Stimulated activated CD4-positive, alpha-beta T cell treated with anti-CD3 and anti-CD28 coated beads, Interleukin-12 subunit alpha, Interleukin-12 subunit beta, amount 100 ng/mL, for 48 hours (primary cell): ENCODE measurements at regions not wholly inside any gene's neighbourhood (a gene's known extent, or its start where the extent isn't known, plus 50 kb on each side); places are given as distances from the start of the nearest gene placed in this dataset.
"Not testable (repeated sequence)": the region's sequence is repeated elsewhere in the genome, so short reads cannot be mapped to it uniquely, and the experiment has no call there.

Experiments
- DNase-seq, 3 donors: peaks; one replicate each; pipeline ENCODE4 v3.0.0-alpha.2; 2020; ENCODE audit warnings: low read depth in 2 of 3, low spot score in 1 of 3

GRCh38 chr16:13795131-13795530 lies 124.8 kb upstream of the ERCC4 start:
- no peak for DNase-seq

- DNase-seq = no peak
Observed at GRCh38 chr16:13797718-13798117, 122.2 kb upstream of the ERCC4 start.

- no peak for DNase-seq
Observed at GRCh38 chr16:13798211-13798610, 121.7 kb upstream of the ERCC4 start.

- no peak for DNase-seq
Observed at GRCh38 chr16:13803974-13804373, 116.0 kb upstream of the ERCC4 start.

- DNase-seq = no peak
Observed at GRCh38 chr16:13805951-13806350, 114.0 kb upstream of the ERCC4 start.

GRCh38 chr16:13806671-13807070 lies 113.3 kb upstream of the ERCC4 start:
- no peak for DNase-seq

GRCh38 chr16:13808102-13808501 lies 111.9 kb upstream of the ERCC4 start:
- no peak for DNase-seq

- no peak for DNase-seq
Observed at GRCh38 chr16:13809765-13810164, 110.2 kb upstream of the ERCC4 start.

- no peak for DNase-seq
Observed at GRCh38 chr16:13811834-13812233, 108.1 kb upstream of the ERCC4 start.

GRCh38 chr16:13816701-13817100 lies 103.3 kb upstream of the ERCC4 start:
- no peak for DNase-seq

- DNase-seq = no peak
Observed at GRCh38 chr16:13823501-13823900, 96.5 kb upstream of the ERCC4 start.

GRCh38 chr16:13829697-13830299 lies 90.2 kb upstream of the ERCC4 start:
- DNase-seq = no peak

- DNase-seq = no peak
Observed at GRCh38 chr16:13833515-13833914, 86.4 kb upstream of the ERCC4 start.

GRCh38 chr16:13835387-13835786 lies 84.6 kb upstream of the ERCC4 start:
- no peak for DNase-seq

- DNase-seq = no peak
Observed at GRCh38 chr16:13835935-13836730, 83.8 kb upstream of the ERCC4 start.

- no peak for DNase-seq
Observed at GRCh38 chr16:13838401-13839190, 81.4 kb upstream of the ERCC4 start.

- no peak for DNase-seq
Observed at GRCh38 chr16:13839577-13839976, 80.4 kb upstream of the ERCC4 start.

GRCh38 chr16:13845232-13845631 lies 74.7 kb upstream of the ERCC4 start:
- DNase-seq = no peak

GRCh38 chr16:13848795-13849194 lies 71.2 kb upstream of the ERCC4 start:
- DNase-seq = no peak

- not testable (repeated sequence) for DNase-seq
Observed at GRCh38 chr16:13850173-13850572, 69.8 kb upstream of the ERCC4 start.

- DNase-seq = no peak
Observed at GRCh38 chr16:13852827-13853226, 67.1 kb upstream of the ERCC4 start.

GRCh38 chr16:13856398-13856797 lies 63.6 kb upstream of the ERCC4 start:
- DNase-seq = no peak
